Esophagus squamous epithelium (tissue), 4 donors: ENCODE measurements at regions not wholly inside any gene's neighbourhood (a gene's known extent, or its start where the extent isn't known, plus 50 kb on each side); places are given as distances from the start of the nearest gene placed in this dataset.

Experiments used
- CTCF ChIP-seq, 6 experiments: fragments of 450-650 bp in 4 of 6; fragments of 200-600 bp in 2 of 6; sonication (generic) in 2 of 6; IDR thresholded peaks; one replicate each; pipeline ENCODE4 v1.5.1; 2016 to 2019; ENCODE audit warnings: antibody characterized with exemption in 6 of 6, mild to moderate bottlenecking in 4 of 6, moderate library complexity in 4 of 6
- POLR2A ChIP-seq, 4 donors: fragments of 450-650 bp; IDR thresholded peaks; one replicate each; pipeline ENCODE4 v1.6.1; 2017; ENCODE audit warnings: antibody characterized with exemption in 4 of 4, mild to moderate bottlenecking in 4 of 4, moderate library complexity in 3 of 4

- no peak for TF ChIP-seq CTCF (IDR thresholded peaks at IDR 0.05)
- no peak for TF ChIP-seq POLR2A (IDR thresholded peaks at IDR 0.05)
Measured at GRCh38 chr12:105573574-105573973, 243.1 kb downstream of the C12orf75 start.
